BJ (cell line): ENCODE measurements at regions not wholly inside any gene's neighbourhood (a gene's known extent, or its start where the extent isn't known, plus 50 kb on each side); places are given as distances from the start of the nearest gene placed in this dataset.

Experiments
- CTCF ChIA-PET: fragments of 350-600 bp; formaldehyde crosslinking; extraction: SDS; loops from one replicate; lab custom pipeline; 2021; ENCODE audit warnings: antibody characterized with exemption, inconsistent platforms; lab: Yijun Ruan, JAX
- POLR2A ChIA-PET: fragments of 300-600 bp; sonication (Branson Sonifier 250); formaldehyde crosslinking; extraction: SDS; loops from one replicate; lab custom pipeline; 2021; ENCODE audit warnings: antibody characterized with exemption; lab: Charles Lee
- DNase-seq: peaks from one replicate; pipeline ENCODE4 v3.0.0-alpha.2; 2011; ENCODE audit warnings: low read depth
- H3K27me3 ChIP-seq: 2 replicates; pipeline ENCODE4 v1.6.0; 2011; ENCODE audit warnings: low read length; ENCODE audit not compliant: control insufficient read depth, insufficient read depth
- H3K36me3 ChIP-seq: 2 replicates; pipeline ENCODE4 v1.5.1; 2011; ENCODE audit warnings: low read length; ENCODE audit not compliant: control insufficient read depth, insufficient read depth
- H3K4me3 ChIP-seq: 2 replicates; pipeline ENCODE4 v1.5.1; 2011; ENCODE audit warnings: low read depth, mild to moderate bottlenecking, control low read depth, low read length
- TF ChIP-seq, protein P1 (sequence below): IDR thresholded peaks from 2 replicates; pipeline ENCODE4 v1.5.1; 2011; ENCODE audit warnings: low read depth, mild to moderate bottlenecking, control low read depth, inconsistent platforms, low read length, moderate library complexity; ENCODE audit not compliant: insufficient read depth

DNA sequence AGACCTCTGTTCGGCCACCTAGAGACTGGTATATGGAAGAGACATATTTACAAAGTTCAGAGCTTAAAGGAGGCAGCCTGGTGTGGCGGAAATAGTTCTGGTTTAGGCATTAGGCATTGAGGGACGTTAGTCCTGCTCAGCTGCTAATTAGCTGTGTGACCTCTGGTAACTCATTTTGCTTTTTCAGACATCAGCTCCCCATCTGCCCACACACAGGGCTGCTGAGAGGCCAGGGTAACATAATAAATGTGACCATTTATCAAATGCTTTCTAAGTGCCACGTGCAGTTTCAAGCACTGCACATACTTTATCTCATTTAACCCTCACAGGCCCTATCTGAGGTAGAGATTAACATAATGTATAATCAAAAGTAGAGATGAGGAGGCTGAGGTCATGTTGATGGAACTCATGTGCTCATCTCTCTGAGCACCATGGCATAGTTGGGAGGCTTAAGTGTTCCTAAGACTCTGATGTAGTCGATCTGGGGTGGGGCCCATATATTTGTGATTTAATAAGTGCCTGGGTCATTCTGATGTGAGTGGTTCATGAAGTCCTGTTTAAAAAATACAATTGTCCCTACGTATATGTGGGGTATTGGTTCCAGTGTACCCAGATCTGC, 267.2 kb upstream of the PLXNA2 start:
- Histone ChIP-seq H3K27me3 (no peaks in the 10 kb centered on the region), H3K36me3 (no peaks in the 10 kb centered on the region), H3K4me3 (no peak overlapping the region)
- TF ChIP-seq, protein P1, sequence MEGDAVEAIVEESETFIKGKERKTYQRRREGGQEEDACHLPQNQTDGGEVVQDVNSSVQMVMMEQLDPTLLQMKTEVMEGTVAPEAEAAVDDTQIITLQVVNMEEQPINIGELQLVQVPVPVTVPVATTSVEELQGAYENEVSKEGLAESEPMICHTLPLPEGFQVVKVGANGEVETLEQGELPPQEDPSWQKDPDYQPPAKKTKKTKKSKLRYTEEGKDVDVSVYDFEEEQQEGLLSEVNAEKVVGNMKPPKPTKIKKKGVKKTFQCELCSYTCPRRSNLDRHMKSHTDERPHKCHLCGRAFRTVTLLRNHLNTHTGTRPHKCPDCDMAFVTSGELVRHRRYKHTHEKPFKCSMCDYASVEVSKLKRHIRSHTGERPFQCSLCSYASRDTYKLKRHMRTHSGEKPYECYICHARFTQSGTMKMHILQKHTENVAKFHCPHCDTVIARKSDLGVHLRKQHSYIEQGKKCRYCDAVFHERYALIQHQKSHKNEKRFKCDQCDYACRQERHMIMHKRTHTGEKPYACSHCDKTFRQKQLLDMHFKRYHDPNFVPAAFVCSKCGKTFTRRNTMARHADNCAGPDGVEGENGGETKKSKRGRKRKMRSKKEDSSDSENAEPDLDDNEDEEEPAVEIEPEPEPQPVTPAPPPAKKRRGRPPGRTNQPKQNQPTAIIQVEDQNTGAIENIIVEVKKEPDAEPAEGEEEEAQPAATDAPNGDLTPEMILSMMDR, result no peak
- CTCF ChIA-PET, result no interaction called here
- no peak for DNase-seq
- POLR2A ChIA-PET, result no interaction called here

DNA sequence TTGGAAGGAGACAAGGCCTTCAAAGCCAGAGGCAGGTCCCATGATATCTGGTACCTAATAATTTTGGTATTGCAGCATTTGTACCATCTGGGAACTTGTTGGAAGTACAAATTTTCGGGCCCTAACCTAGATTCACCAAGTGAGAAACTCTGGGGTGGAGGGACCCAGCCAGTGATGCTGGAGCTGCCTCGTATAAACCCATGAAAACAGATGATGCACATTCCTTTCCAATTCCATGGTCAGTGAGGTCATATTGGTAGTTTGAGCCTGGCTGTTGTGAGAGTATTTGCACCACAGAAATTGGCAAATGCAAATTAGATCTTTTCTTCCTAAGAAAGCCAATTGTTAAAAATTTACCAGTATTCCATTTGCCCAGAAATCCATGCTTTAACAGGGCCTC, 269.6 kb upstream of the PLXNA2 start:
- CTCF ChIA-PET, result interaction anchor here (0.9 kb wide), 1 partner anchor 11 kb away, joined by 4 read pairs; no protein-coding TSS in a partner anchor

DNA sequence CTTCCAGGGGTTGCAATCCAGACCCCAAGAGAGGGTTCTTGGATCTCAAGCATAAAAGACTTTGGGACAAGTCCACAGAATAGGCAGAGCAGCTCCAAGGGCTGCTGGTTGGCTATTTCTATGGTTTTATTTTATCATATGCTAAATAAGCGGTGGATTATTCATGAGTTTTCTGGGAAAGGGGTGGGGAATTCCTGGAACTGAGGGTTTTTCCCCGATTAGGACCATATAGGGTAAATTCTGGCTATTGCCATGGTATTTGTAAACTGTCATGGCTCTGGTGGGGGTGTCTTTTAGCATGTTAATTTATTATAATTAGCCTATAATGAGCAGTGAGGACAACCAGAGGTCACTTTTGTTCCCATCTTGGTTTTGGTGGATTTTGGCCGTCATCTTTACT, 270.9 kb upstream of the PLXNA2 start:
- POLR2A ChIA-PET, result no interaction called here
- TF ChIP-seq, protein P1, result no peak
- H3K36me3 ChIP-seq, result no peaks in the 10 kb centered on the region

More for the DNA sequence above, 269.6 kb upstream of the PLXNA2 start:
- H3K36me3 ChIP-seq, result no peaks in the 10 kb centered on the region
- no peak for DNase-seq
- POLR2A ChIA-PET, result interaction anchor here (0.7 kb wide), 1 partner anchor 872 kb away, joined by 4 read pairs; no protein-coding TSS in a partner anchor
- no peaks in the 10 kb centered on the region for H3K27me3 ChIP-seq
- TF ChIP-seq, protein P1, result no peak
- no peak overlapping the region for H3K4me3 ChIP-seq

DNA sequence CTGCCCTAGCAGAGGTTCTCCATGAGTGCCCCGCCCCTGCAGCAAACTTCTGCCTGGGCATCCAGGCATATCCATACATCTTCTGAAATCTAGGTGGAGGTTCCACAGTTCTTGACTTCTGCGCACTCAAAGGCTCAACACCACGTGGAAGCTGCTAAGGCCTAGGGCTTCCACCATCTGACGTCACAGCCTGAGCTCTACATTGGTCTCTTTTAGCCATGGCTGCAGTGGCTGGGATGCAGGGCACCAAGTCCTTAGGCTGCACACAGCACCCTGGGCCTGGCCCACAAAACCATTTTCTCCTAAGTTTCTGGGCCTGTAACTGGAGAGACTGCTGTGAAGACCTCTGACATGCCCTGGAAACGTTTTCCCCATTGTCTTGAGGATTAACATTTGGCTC, 272.6 kb upstream of the PLXNA2 start:
- TF ChIP-seq, protein P1, result no peak
- CTCF ChIA-PET, result no interaction called here
- DNase-seq, result no peak
- no peaks in the 10 kb centered on the region for H3K27me3 ChIP-seq
- POLR2A ChIA-PET, result no interaction called here
- H3K4me3 ChIP-seq, result no peak overlapping the region
- H3K36me3 ChIP-seq, result no peaks in the 10 kb centered on the region

More for the DNA sequence above, 270.9 kb upstream of the PLXNA2 start:
- DNase-seq, result no peak
- CTCF ChIA-PET, result no interaction called here
- no peak overlapping the region for H3K4me3 ChIP-seq
- H3K27me3 ChIP-seq, result no peaks in the 10 kb centered on the region

DNA sequence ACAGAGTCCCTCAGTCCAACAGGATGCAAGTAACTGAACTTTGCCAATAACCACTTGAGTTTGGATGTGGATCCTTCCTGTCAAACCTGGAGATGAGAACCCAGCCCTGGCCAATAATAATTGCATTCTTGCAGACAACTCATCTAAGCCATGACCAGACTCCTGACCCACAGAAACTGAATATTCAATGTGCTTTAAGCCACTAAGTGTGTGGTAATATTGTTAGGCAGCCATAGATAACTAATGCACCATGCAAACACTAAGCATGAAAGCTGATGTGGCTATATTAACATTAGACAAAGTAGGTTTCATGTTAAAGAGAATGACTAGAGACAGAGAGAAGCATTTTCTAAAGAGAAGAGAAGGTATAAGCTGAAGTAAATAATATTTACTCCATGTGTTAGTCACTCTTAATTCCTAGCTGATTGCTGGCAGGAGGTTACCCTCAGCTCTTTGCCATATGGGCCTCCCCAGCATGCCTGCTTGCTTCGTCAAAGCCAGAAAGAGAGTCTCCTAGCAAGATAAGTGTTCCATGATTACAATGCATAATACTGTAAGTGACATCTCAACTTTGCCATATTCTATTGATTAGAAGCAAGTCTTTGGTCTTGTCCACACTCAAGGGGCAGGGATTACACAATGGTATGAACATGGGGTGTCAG, 276.4 kb upstream of the PLXNA2 start:
- TF ChIP-seq, protein P1, result no peak
- Histone ChIP-seq H3K27me3 (no peaks in the 10 kb centered on the region), H3K36me3 (no peaks in the 10 kb centered on the region), H3K4me3 (no peak overlapping the region)
- POLR2A ChIA-PET, result no interaction called here
- no peak for DNase-seq
- CTCF ChIA-PET, result interaction anchor here (0.7 kb wide), 1 partner anchor 29 kb away, joined by 4 read pairs; no protein-coding TSS in a partner anchor
